K562 (cell line): ENCODE measurements at regions not wholly inside any gene's neighbourhood (a gene's known extent, or its start where the extent isn't known, plus 50 kb on each side); places are given as distances from the start of the nearest gene placed in this dataset.

Experiments used
- ATAC-seq: fragments of 200-7000 bp; cut with Tn5 transposase; 3 replicates; pipeline ENCODE4 v1.9.1; 2020; ENCODE audit warnings: moderate library complexity
- BruUV-seq: library from RNA; stranded (reverse); fragments of 400-500 nt; replicated peaks from 2 replicates; lab custom pipeline; 2021; lab: Mats Ljungman, UMichigan
- CTCF ChIA-PET: fragments of 300-600 bp; formaldehyde crosslinking; extraction: SDS; loops from one replicate; lab custom pipeline; 2021; ENCODE audit warnings: low intra/inter-chr PET ratio; lab: Yijun Ruan, JAX
- POLR2A ChIA-PET: fragments of 300-600, 350-650 bp; sonication (Branson Sonifier 250); formaldehyde crosslinking; extraction: SDS; loops from one replicate; lab custom pipeline; 2021; ENCODE audit warnings: antibody characterized with exemption, inconsistent platforms; lab: Yijun Ruan, JAX
- DNase-seq, 4 experiments: peaks; one replicate each; pipeline versions ENCODE4 v3.0.0 to v3.0.0-alpha.2; 2011 to 2018; ENCODE audit warnings: low spot score in 3 of 4, mixed read lengths in 3 of 4; ENCODE audit errors: extremely low read depth in 1 of 4
- FAIRE-seq: peaks from 2 replicates; lab custom pipeline; 2011; peaks lifted over from hg19 to GRCh38; lab: Jason Lieb, UNC
- H2AFZ ChIP-seq: 2 replicates; pipeline ENCODE4 v1.6.0; 2011; ENCODE audit warnings: low read depth, low read length, control low read depth, inconsistent platforms
- H3K27ac ChIP-seq: fragments of 200-600 bp; 3 replicates; pipeline ENCODE4 v1.8.0; 2011; ENCODE audit warnings: low read depth, mild to moderate bottlenecking, control low read depth, inconsistent platforms, low read length, moderate library complexity, mixed read lengths; ENCODE audit errors: extremely low read depth
- H3K27me3 ChIP-seq, 2 experiments: fragments of 300-600 bp in 1 of 2; 2 replicates in 1 of 2; 3 replicates in 1 of 2; pipeline versions ENCODE4 v1.6.0 to v1.8.0; 2011; ENCODE audit warnings: inconsistent platforms in 2 of 2, low read length in 2 of 2, mild to moderate bottlenecking in 1 of 2, mixed read lengths in 1 of 2, moderate library complexity in 1 of 2; ENCODE audit not compliant: control insufficient read depth in 2 of 2, insufficient read depth in 2 of 2
- H3K36me3 ChIP-seq: fragments of 300-600 bp; 3 replicates; pipeline ENCODE4 v1.8.0; 2011; ENCODE audit warnings: mild to moderate bottlenecking, low read length, inconsistent platforms; ENCODE audit not compliant: control insufficient read depth, insufficient read depth
- H3K4me1 ChIP-seq, 2 experiments: fragments of 200-600 bp in 1 of 2; replicated peaks in 1 of 2; 2 replicates in 1 of 2; 3 replicates in 1 of 2; pipeline versions ENCODE4 v1.5.1 to v1.8.0; 2011; ENCODE audit warnings: inconsistent platforms in 2 of 2, low read length in 2 of 2, mild to moderate bottlenecking in 1 of 2, mixed read lengths in 1 of 2, moderate library complexity in 1 of 2; ENCODE audit not compliant: control insufficient read depth in 2 of 2, insufficient read depth in 2 of 2
- H3K4me2 ChIP-seq: 2 replicates; pipeline ENCODE4 v1.6.1; 2011; ENCODE audit warnings: low read length, control low read depth, inconsistent platforms, mixed read lengths; ENCODE audit not compliant: insufficient read depth
- H3K4me3 ChIP-seq: fragments of 200-600 bp; sonication (generic), shearing (Covaris generic); 2 replicates; pipeline ENCODE4 v1.5.1; 2016; ENCODE audit warnings: control low read depth, inconsistent platforms
- H3K79me2 ChIP-seq: fragments of 200-600 bp; 3 replicates; pipeline ENCODE4 v1.8.0; 2011; ENCODE audit warnings: low read length, inconsistent platforms; ENCODE audit not compliant: control insufficient read depth, insufficient read depth
- H3K9ac ChIP-seq, 2 experiments: 2 replicates each; pipeline versions ENCODE4 v1.6.0 to v1.6.1; 2011; ENCODE audit warnings: low read depth in 2 of 2, low read length in 2 of 2, control low read depth in 1 of 2, inconsistent platforms in 1 of 2, mild to moderate bottlenecking in 1 of 2, mixed read lengths in 1 of 2; ENCODE audit not compliant: insufficient read depth in 1 of 2
- H3K9me1 ChIP-seq: one replicate; pipeline ENCODE4 v1.6.0; 2011; ENCODE audit warnings: inconsistent platforms, mild to moderate bottlenecking, low read length, moderate library complexity; ENCODE audit not compliant: control insufficient read depth, insufficient read depth
- H3K9me3 ChIP-seq: replicated peaks from 2 replicates; pipeline ENCODE4 v1.5.1; 2011; ENCODE audit warnings: low read depth, low read length, inconsistent platforms; ENCODE audit not compliant: control insufficient read depth, insufficient read depth
- H4K20me1 ChIP-seq: replicated peaks from 2 replicates; pipeline ENCODE4 v1.6.1; 2011; ENCODE audit warnings: low read length, inconsistent platforms, mixed read lengths; ENCODE audit not compliant: control insufficient read depth, insufficient read depth
- CBFA2T3 ChIP-seq: fragments of 450-650 bp; IDR thresholded peaks from 2 replicates; pipeline ENCODE4 v1.6.1; 2017
- CLOCK ChIP-seq: fragments of 250-450 bp; sonication (Bioruptor Pico); IDR thresholded peaks from 2 replicates; pipeline ENCODE4 v1.4.0; 2020; ENCODE audit warnings: mild to moderate bottlenecking, moderate library complexity, borderline replicate concordance
- CREB3L1 ChIP-seq: fragments of 450-650 bp; IDR thresholded peaks from 2 replicates; pipeline ENCODE4 v1.6.1; 2014; ENCODE audit warnings: low read depth, mild to moderate bottlenecking, moderate library complexity, borderline replicate concordance
- GATAD2A ChIP-seq: fragments of 450-650 bp; IDR thresholded peaks from 2 replicates; pipeline ENCODE4 v1.6.1; 2017
- GTF2E2 ChIP-seq: fragments of 200-800 bp; sonication (Bioruptor generic); IDR thresholded peaks from 2 replicates; pipeline ENCODE4 v1.6.1; 2016; ENCODE audit warnings: missing genetic modification characterization, missing compliant biosample characterization
- KAT7 ChIP-seq: sonication (generic); formaldehyde crosslinking; IDR thresholded peaks from 2 replicates; pipeline ENCODE4 v1.8.0; 2022; ENCODE audit warnings: missing genetic modification reagents, mild to moderate bottlenecking, borderline replicate concordance
- MEF2D ChIP-seq: conservative IDR thresholded peaks from 2 replicates; pipeline ENCODE4 v1.6.1; 2016; ENCODE audit warnings: low read depth, missing genetic modification characterization, missing compliant biosample characterization
- NUFIP1 ChIP-seq: fragments of 450-650 bp; IDR thresholded peaks from 2 replicates; pipeline ENCODE4 v1.6.1; 2018; ENCODE audit not compliant: partially characterized antibody
- RBM15 ChIP-seq: fragments of 200-400 bp; formaldehyde crosslinking; IDR thresholded peaks from 2 replicates; pipeline ENCODE4 v1.6.1; 2018; ENCODE audit warnings: mild to moderate bottlenecking, low read length, moderate library complexity; ENCODE audit not compliant: insufficient read depth
- RFX1 ChIP-seq: fragments of 450-650 bp; IDR thresholded peaks from 2 replicates; pipeline ENCODE4 v1.6.1; 2016; ENCODE audit warnings: mild to moderate bottlenecking, moderate library complexity
- ZNF197 ChIP-seq: fragments of 200-800 bp; sonication (Bioruptor generic); IDR thresholded peaks from 2 replicates; pipeline ENCODE4 v1.6.1; 2016; ENCODE audit warnings: low read depth, missing genetic modification characterization, missing compliant biosample characterization
- WGBS: fragments of 100-300 bp; shearing (Covaris generic); methylation state at CpG from one replicate; pipeline ENCODE4 v1.1.6; 2016; ENCODE audit warnings: low coverage, mixed read lengths; ENCODE audit not compliant: insufficient coverage; ENCODE audit errors: missing lambda C conversion rate; 5-methylcytosine and 5-hydroxymethylcytosine counted together
- in situ Hi-C: fragments of 300-500 bp; cut with MboI; formaldehyde crosslinking; loops from 4 replicates; pipeline ENCODE4 v1.15.0; 2018; ENCODE audit warnings: inconsistent platforms, mixed read lengths
- intact Hi-C: fragments of 100-400 bp; cut with micrococcal nuclease; formaldehyde crosslinking; loops from 2 replicates; pipeline ENCODE4 v1.14.2; 2022
- TF ChIP-seq, protein P1 (sequence below): fragments of 450-650 bp; formaldehyde crosslinking; IDR thresholded peaks from 2 replicates; pipeline ENCODE4 v1.4.0; 2020; ENCODE audit warnings: mild to moderate bottlenecking
- TF ChIP-seq, protein P2 (sequence below): sonication (generic); IDR thresholded peaks from 2 replicates; pipeline ENCODE4 v1.6.1; 2016

DNA sequence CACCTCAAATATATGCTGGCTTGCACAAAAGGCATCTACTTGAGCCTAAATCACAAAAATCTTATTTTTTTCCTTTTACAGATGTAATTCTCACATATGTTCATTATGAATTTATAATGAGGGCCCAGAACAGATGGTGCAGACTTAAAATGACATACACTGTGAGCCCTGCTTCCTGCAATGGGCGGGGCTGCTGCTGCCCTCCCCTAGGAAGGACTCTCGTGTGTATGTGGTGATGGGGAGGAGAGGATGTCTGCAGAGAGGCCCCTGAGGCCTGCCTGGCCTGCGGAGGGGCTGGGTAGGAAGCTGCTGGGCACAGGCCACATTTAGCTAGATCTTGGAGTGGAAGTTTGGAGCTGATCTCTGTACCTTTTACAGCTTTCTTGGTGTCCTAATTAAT is 233.4 kb upstream of the KIRREL3 start:
- no peak overlapping the region for H3K27ac ChIP-seq
- no peak overlapping the region for H3K4me2 ChIP-seq
- no peaks in the 10 kb centered on the region for H3K79me2 ChIP-seq
- H3K4me1 ChIP-seq = no peaks in the 10 kb centered on the region
- DNase-seq (no peak), FAIRE-seq (no peak), ATAC-seq (no peak)
- H2AFZ ChIP-seq = no peak overlapping the region
- no peaks in the 10 kb centered on the region for H3K9me1 ChIP-seq
- intact Hi-C loops = no loop called here
- H3K36me3 ChIP-seq = no peaks in the 10 kb centered on the region
- no peaks in the 10 kb centered on the region for H4K20me1 ChIP-seq
- 4% methylated on average over 3 of the region's 3 CpGs for WGBS
- no peak overlapping the region for H3K9ac ChIP-seq
- in situ Hi-C loops = no loop called here
- no TSS peak for BruUV-seq
- ChIA-PET POLR2A (no interaction called here), CTCF (no interaction called here)
- no peaks in the 10 kb centered on the region for H3K27me3 ChIP-seq
- H3K9me3 ChIP-seq = no peaks in the 10 kb centered on the region
- TF ChIP-seq GTF2E2 (no peak), ZNF197 (no peak), GATAD2A (no peak), NUFIP1 (no peak), RBM15 (no peak), CLOCK (CRISPR knock-in tag) (no peak), CBFA2T3 (no peak), KAT7 (no peak), CREB3L1 (no peak), RFX1 (no peak), MEF2D (tag) (no peak)
- TF ChIP-seq, protein P1, sequence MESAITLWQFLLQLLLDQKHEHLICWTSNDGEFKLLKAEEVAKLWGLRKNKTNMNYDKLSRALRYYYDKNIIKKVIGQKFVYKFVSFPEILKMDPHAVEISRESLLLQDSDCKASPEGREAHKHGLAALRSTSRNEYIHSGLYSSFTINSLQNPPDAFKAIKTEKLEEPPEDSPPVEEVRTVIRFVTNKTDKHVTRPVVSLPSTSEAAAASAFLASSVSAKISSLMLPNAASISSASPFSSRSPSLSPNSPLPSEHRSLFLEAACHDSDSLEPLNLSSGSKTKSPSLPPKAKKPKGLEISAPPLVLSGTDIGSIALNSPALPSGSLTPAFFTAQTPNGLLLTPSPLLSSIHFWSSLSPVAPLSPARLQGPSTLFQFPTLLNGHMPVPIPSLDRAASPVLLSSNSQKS = no peak
- TF ChIP-seq, protein P2, sequence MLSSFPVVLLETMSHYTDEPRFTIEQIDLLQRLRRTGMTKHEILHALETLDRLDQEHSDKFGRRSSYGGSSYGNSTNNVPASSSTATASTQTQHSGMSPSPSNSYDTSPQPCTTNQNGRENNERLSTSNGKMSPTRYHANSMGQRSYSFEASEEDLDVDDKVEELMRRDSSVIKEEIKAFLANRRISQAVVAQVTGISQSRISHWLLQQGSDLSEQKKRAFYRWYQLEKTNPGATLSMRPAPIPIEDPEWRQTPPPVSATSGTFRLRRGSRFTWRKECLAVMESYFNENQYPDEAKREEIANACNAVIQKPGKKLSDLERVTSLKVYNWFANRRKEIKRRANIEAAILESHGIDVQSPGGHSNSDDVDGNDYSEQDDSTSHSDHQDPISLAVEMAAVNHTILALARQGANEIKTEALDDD = no peak
- H3K4me3 ChIP-seq = no peak overlapping the region
